A549 (cell line): ENCODE measurements at regions not wholly inside any gene's neighbourhood (a gene's known extent, or its start where the extent isn't known, plus 50 kb on each side); places are given as distances from the start of the nearest gene placed in this dataset.

ENCODE experiments used
- CTCF ChIP-seq: fragments of >200 bp; sonication (Bioruptor Twin); formaldehyde crosslinking; IDR thresholded peaks from 3 replicates; pipeline ENCODE4 v1.5.1; 2016
- ELK1 ChIP-seq: fragments of 150-350 bp; IDR thresholded peaks from 2 replicates; pipeline ENCODE4 v1.6.1; 2014; ENCODE audit warnings: low read depth, mild to moderate bottlenecking, low read length
- GATA3 ChIP-seq: IDR thresholded peaks from 2 replicates; pipeline ENCODE4 v1.6.1; 2012; ENCODE audit warnings: borderline replicate concordance
- HMGXB4 ChIP-seq: fragments of 250-450 bp; sonication (Bioruptor Pico); IDR thresholded peaks from 2 replicates; pipeline ENCODE4 v1.5.0; 2021; ENCODE audit warnings: mild to moderate bottlenecking, moderate library complexity, borderline replicate concordance
- MAZ ChIP-seq: fragments of 150-350 bp; IDR thresholded peaks from 2 replicates; pipeline ENCODE4 v1.6.1; 2014; ENCODE audit warnings: antibody characterized with exemption, low read depth, low read length, borderline replicate concordance
- MYC ChIP-seq: IDR thresholded peaks from 2 replicates; pipeline ENCODE4 v1.6.1; 2012; ENCODE audit warnings: mild to moderate bottlenecking, inconsistent platforms, low read length, improper control_type of control experiment, borderline replicate concordance
- POLR2AphosphoS2 ChIP-seq: conservative IDR thresholded peaks from 2 replicates; pipeline ENCODE4 v1.6.1; 2012; ENCODE audit warnings: low read length, improper control_type of control experiment, inconsistent platforms
- RAD21 ChIP-seq, 2 experiments: fragments of >200 bp in 1 of 2; sonication (Bioruptor Twin) in 1 of 2; formaldehyde crosslinking in 1 of 2; IDR thresholded peaks in 1 of 2; conservative IDR thresholded peaks in 1 of 2; 2 replicates in 1 of 2; 3 replicates in 1 of 2; pipeline ENCODE4 v1.6.1; 2012 to 2018; ENCODE audit warnings: inconsistent platforms in 1 of 2
- REST ChIP-seq: fragments of 200-600 bp; sonication (generic); IDR thresholded peaks from 2 replicates; pipeline ENCODE4 v1.6.1; 2016; ENCODE audit warnings: antibody characterized with exemption, mild to moderate bottlenecking, moderate library complexity
- RFX5 ChIP-seq: fragments of 450-650 bp; IDR thresholded peaks from 2 replicates; pipeline ENCODE4 v1.7.1; 2014; ENCODE audit warnings: antibody characterized with exemption, mild to moderate bottlenecking, moderate library complexity
- ZFP36 ChIP-seq: fragments of 450-650 bp; IDR thresholded peaks from 2 replicates; pipeline ENCODE4 v1.6.1; 2014; ENCODE audit warnings: borderline replicate concordance; ENCODE audit not compliant: partially characterized antibody
- ZSCAN20 ChIP-seq: fragments of 250-450 bp; sonication (Bioruptor Pico); IDR thresholded peaks from 2 replicates; pipeline ENCODE4 v1.8.0; 2022; ENCODE audit warnings: mild to moderate bottlenecking, moderate library complexity

- TF ChIP-seq CTCF (no peak), MYC (no peak), RAD21 (conservative IDR thresholded peaks at IDR 0.05 in 1 of 2, IDR thresholded peaks at IDR 0.05 in 1 of 2) (no peak), ZFP36 (no peak), MAZ (no peak), POLR2AphosphoS2 (no peak), RFX5 (no peak), HMGXB4 (CRISPR knock-in tag) (no peak), ZSCAN20 (CRISPR knock-in tag) (no peak), ELK1 (no peak), REST (no peak), GATA3 (no peak)
Observed at GRCh38 chr13:62336507-62336906, 920.9 kb upstream of the PCDH20 start.
